GM12865 (cell line): ENCODE measurements at regions not wholly inside any gene's neighbourhood (a gene's known extent, or its start where the extent isn't known, plus 50 kb on each side); places are given as distances from the start of the nearest gene placed in this dataset.
A peak's percentile ranks its signal among the peaks of the same experiment; 100 is the strongest.

Experiments
- DNase-seq: peaks from one replicate; pipeline ENCODE4 v3.0.0; 2010; ENCODE audit warnings: low read depth
- H3K4me3 ChIP-seq: 2 replicates; pipeline ENCODE4 v1.5.1; 2011; ENCODE audit warnings: mild to moderate bottlenecking, low read depth, low read length, control low read depth
- TF ChIP-seq, protein P1 (sequence below): IDR thresholded peaks from 2 replicates; pipeline ENCODE4 v1.5.1; 2011; ENCODE audit warnings: low read length, control low read depth, low read depth, inconsistent platforms; ENCODE audit not compliant: insufficient read depth; ENCODE audit errors: missing control alignments

DNA sequence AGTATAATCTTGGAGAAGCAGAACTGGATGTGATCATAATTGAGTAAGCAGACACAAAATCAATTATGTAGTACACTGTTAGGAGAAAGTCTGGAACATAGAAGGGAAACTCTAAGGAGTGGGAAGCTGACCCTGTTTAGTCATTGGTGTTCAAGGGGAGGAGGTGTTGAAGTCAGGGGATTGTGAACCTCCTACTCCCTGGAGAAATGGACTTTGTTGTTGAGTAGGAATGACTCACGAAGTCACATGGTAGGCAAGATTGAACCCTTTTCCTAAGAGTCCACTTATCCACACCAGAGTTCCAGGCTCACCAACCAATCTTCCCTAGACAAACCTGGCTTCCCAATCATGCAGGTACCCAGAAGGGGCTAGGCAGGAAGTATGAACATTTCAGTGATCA is 81.0 kb upstream of the BCL11A start:
- DNase-seq, result no peak
- TF ChIP-seq, protein P1, sequence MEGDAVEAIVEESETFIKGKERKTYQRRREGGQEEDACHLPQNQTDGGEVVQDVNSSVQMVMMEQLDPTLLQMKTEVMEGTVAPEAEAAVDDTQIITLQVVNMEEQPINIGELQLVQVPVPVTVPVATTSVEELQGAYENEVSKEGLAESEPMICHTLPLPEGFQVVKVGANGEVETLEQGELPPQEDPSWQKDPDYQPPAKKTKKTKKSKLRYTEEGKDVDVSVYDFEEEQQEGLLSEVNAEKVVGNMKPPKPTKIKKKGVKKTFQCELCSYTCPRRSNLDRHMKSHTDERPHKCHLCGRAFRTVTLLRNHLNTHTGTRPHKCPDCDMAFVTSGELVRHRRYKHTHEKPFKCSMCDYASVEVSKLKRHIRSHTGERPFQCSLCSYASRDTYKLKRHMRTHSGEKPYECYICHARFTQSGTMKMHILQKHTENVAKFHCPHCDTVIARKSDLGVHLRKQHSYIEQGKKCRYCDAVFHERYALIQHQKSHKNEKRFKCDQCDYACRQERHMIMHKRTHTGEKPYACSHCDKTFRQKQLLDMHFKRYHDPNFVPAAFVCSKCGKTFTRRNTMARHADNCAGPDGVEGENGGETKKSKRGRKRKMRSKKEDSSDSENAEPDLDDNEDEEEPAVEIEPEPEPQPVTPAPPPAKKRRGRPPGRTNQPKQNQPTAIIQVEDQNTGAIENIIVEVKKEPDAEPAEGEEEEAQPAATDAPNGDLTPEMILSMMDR, result no peak
- H3K4me3 ChIP-seq, result no peak overlapping the region

DNA sequence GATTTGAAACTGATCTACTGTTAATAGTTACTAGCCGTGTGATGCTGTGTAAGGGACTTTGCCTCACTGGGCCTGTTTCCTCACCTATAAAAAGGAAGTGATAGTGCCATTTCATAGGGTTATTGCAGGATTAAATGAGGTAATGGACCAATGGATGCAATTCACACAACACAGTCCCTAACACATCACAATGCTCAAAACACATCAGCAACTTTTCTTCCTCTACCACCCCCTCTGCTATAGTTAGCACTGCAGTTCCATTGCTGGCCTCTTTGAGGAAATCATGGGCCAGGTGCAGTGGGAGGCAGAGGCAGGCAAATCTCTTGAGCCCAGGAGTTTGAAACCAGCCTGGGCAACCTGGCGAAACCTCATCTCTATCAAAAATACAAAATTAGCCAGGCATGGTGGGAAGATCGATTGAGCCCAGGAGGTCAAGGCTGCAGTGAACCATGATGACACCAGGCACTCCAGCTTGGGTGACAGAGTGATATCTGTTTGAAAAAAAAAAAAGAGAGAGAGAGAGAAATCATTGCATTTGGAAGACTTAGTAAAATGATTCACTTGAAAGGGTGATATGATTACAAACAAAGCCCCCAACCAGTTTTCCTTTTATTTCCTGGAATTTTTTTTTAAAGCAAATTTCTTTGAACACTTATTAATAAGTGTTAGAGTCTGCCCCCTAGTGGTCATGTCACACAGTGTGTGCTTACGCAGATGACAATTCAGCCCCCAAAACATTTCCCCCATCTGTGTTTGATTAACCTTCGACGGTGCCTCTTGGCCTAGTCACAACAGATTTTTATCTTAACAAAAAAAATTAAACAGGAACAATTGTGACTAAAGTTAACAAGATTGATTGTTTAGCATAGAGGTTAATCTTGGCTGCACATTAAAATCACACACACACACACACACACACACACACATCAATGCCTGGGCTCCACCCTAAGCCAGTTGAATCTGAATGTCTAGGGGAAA is 88.6 kb upstream of the BCL11A start:
- no peak overlapping the region for H3K4me3 ChIP-seq
- DNase-seq, result peak; percentile 70
- TF ChIP-seq, protein P1, result peak; percentile 74

DNA sequence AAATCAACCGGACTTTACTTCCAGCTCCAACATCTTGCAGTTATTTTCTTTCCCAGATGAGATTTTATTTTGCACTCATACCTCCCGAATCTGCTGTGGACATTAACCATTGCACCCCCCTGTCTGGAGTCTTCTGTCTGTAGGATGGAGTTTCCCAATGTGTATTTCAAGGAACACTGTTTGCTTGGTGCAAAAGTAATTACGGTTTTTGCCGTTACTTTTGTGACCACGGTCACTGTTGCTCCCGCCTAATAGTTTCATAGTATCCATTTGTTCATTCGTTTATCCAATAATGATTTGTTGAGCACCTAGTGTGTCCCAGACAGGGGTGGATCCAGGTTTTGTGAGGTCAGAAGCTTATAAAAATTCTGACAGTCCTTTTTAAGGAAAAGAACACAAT is 90.3 kb upstream of the BCL11A start:
- no peak overlapping the region for H3K4me3 ChIP-seq
- TF ChIP-seq, protein P1, result no peak
- DNase-seq, result no peak

DNA sequence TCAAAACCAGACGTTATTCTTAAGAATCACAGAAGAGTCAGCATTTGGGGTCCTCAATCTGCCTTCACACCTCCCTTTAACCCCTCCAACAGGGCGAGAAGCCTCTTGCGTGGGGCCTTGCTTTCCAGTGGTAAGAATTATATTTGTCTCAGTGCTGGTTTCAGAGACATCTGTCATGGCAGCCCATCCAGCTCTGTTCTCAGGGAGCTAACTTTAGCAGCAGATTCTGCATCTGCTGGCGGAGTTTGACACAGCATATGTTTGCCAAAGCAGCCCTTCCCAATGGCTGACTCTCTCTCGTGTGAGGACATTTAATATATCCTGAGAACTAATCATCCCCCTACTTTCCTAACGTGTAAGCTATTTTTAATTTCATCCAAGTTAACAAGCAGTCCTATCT is 91.5 kb upstream of the BCL11A start:
- DNase-seq, result no peak
- TF ChIP-seq, protein P1, result no peak
- H3K4me3 ChIP-seq, result no peak overlapping the region

DNA sequence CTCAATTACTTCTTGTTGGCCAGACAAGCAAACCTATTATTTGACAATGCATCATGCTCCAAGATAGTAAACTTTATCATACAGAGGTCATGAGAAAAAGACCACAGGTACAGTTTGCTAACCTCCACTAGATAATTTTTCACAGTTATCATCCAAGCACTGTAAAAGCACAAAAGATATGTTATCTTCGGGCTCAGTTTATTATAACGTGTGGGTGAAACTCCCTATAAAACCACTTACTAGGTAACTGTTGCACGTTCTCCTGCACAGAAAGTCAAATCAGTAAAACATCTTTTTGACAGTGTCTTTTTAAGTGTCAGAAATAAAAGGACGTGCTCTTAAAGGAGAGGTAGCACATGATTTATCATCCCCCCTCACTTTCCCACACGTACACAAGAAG is 94.7 kb upstream of the BCL11A start:
- no peak overlapping the region for H3K4me3 ChIP-seq
- DNase-seq, result no peak
- TF ChIP-seq, protein P1, result no peak

DNA sequence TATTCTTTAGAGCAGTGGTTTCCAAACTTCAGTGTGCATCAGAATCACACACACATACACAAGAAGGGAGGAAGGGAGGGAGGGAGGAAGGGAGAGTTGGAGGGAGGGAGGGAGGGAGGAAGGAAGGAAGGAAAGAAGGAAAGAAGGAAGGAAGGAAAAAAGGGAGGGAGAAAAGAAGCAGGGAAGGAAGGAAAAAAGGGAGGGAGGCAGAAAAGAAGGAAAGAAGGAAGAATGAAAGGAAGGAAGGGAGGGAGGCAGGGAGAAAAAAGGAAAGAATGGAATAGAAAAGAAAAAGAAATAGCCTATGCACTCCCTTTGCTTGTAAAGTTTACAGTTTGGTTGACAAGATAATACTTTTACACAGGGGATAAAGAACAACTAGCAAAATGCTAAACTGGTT is 96.3 kb upstream of the BCL11A start:
- no peak for DNase-seq
- TF ChIP-seq, protein P1, result no peak
- H3K4me3 ChIP-seq, result no peak overlapping the region
